B cell (primary cell): ENCODE measurements at regions not wholly inside any gene's neighbourhood (a gene's known extent, or its start where the extent isn't known, plus 50 kb on each side); places are given as distances from the start of the nearest gene placed in this dataset.

Experiments
- ATAC-seq: fragments of 200-7000 bp; cut with Tn5 transposase; one replicate; pipeline ENCODE4 v1.10.0; 2021; ENCODE audit warnings: low read depth, mild to moderate bottlenecking, moderate number of reproducible peaks, moderate library complexity
- CTCF ChIA-PET: fragments of 350-600 bp; sonication (Branson Sonifier 250); formaldehyde crosslinking; loops from one replicate; lab custom pipeline; 2021; ENCODE audit warnings: antibody characterized with exemption, inconsistent platforms; lab: Charles Lee
- POLR2A ChIA-PET: fragments of 350-600 bp; sonication (Branson Sonifier 250); formaldehyde crosslinking; loops from one replicate; lab custom pipeline; 2021; ENCODE audit warnings: antibody characterized with exemption; lab: Charles Lee
- DNase-seq: peaks from one replicate; pipeline ENCODE4 v3.0.0; 2013
- H2AFZ ChIP-seq: 2 replicates; pipeline ENCODE4 v1.6.1; 2012; ENCODE audit warnings: mild to moderate bottlenecking, low read depth, low read length; ENCODE audit not compliant: insufficient read depth, poor library complexity, severe bottlenecking
- H3K27ac ChIP-seq, 2 donors: 1 replicate in 1 of 2; 2 replicates in 1 of 2; pipeline ENCODE4 v1.5.1; 2012 to 2013; ENCODE audit warnings: low read length in 2 of 2, mild to moderate bottlenecking in 2 of 2, moderate library complexity in 1 of 2
- H3K27me3 ChIP-seq, 4 experiments: fragments of 200-600 bp in 1 of 4; sonication (generic) in 1 of 4; replicated peaks in 1 of 4; 1 replicate in 2 of 4; 2 replicates in 2 of 4; pipeline versions ENCODE4 v1.6.1 to v1.7.0; 2013 to 2016; ENCODE audit warnings: low read length in 3 of 4, mild to moderate bottlenecking in 2 of 4, mixed read lengths in 1 of 4, moderate library complexity in 1 of 4; ENCODE audit not compliant: insufficient read depth in 4 of 4, control insufficient read depth in 3 of 4; ENCODE audit errors: control extremely low read depth in 1 of 4
- H3K36me3 ChIP-seq, 2 experiments: replicated peaks in 1 of 2; 1 replicate in 1 of 2; 2 replicates in 1 of 2; pipeline versions ENCODE4 v1.6.1 to v1.7.1; 2013; ENCODE audit warnings: low read length in 1 of 2; ENCODE audit not compliant: insufficient read depth in 2 of 2, control insufficient read depth in 1 of 2; ENCODE audit errors: control extremely low read depth in 1 of 2, extremely low read depth in 1 of 2
- H3K4me1 ChIP-seq, 2 donors: fragments of 200-600 bp in 1 of 2; sonication (generic) in 1 of 2; 1 replicate in 1 of 2; 2 replicates in 1 of 2; pipeline versions ENCODE4 v1.5.1 to v1.6.1; 2013 to 2017; ENCODE audit warnings: low read length in 2 of 2; ENCODE audit not compliant: control insufficient read depth in 2 of 2, insufficient read depth in 2 of 2
- H3K4me2 ChIP-seq: replicated peaks from 2 replicates; pipeline ENCODE3; 2012; ENCODE audit warnings: mild to moderate bottlenecking, low read depth, low read length; ENCODE audit not compliant: poor library complexity, severe bottlenecking
- H3K4me3 ChIP-seq, 5 experiments: fragments of 200-600 bp in 1 of 5; sonication (generic) in 1 of 5; 1 replicate in 3 of 5; 2 replicates in 2 of 5; pipeline versions ENCODE4 v1.5.1 to v1.7.0; 2011 to 2016; ENCODE audit warnings: low read length in 4 of 5, mild to moderate bottlenecking in 4 of 5, low read depth in 2 of 5, control low read depth in 1 of 5, moderate library complexity in 1 of 5; ENCODE audit not compliant: insufficient read depth in 1 of 5; ENCODE audit errors: control extremely low read depth in 1 of 5, extremely low read depth in 1 of 5
- H3K79me2 ChIP-seq: fragments of 200-600 bp; sonication (generic); one replicate; pipeline ENCODE4 v1.6.0; 2016; ENCODE audit warnings: low read length; ENCODE audit not compliant: control insufficient read depth, insufficient read depth
- H3K9ac ChIP-seq: fragments of 200-600 bp; sonication (generic); 2 replicates; pipeline ENCODE4 v1.6.1; 2017; ENCODE audit warnings: mild to moderate bottlenecking, low read length, moderate library complexity
- H3K9me3 ChIP-seq, 3 donors: one replicate each; pipeline versions ENCODE4 v1.6.1 to v1.7.1; 2013; ENCODE audit warnings: low read length in 2 of 3; ENCODE audit not compliant: control insufficient read depth in 2 of 3, insufficient read depth in 1 of 3; ENCODE audit errors: control extremely low read depth in 1 of 3
- H4K20me1 ChIP-seq: 2 replicates; pipeline ENCODE4 v1.6.0; 2012; ENCODE audit warnings: mild to moderate bottlenecking, low read length; ENCODE audit not compliant: insufficient read depth, control insufficient read depth, poor library complexity, severe bottlenecking
- H3K27ac Mint-ChIP-seq: one replicate; pipeline ENCODE4 v1.8.0; 2021; ENCODE audit warnings: mixed read lengths
- H3K27me3 Mint-ChIP-seq: one replicate; pipeline ENCODE4 v1.8.0; 2021; ENCODE audit warnings: mixed read lengths
- H3K4me1 Mint-ChIP-seq: one replicate; pipeline ENCODE4 v1.8.0; 2021; ENCODE audit warnings: mixed read lengths
- H3K4me3 Mint-ChIP-seq: one replicate; pipeline ENCODE4 v1.8.0; 2021; ENCODE audit warnings: mixed read lengths
- H3K9me3 Mint-ChIP-seq: one replicate; pipeline ENCODE4 v1.8.0; 2022; ENCODE audit warnings: mixed read lengths; ENCODE audit not compliant: insufficient read depth
- CTCF ChIP-seq: fragments of 200-600 bp; IDR thresholded peaks from one replicate; pipeline ENCODE4 v1.8.0; 2022; ENCODE audit warnings: antibody characterized with exemption, mild to moderate bottlenecking
- EZH2 ChIP-seq: IDR thresholded peaks from 2 replicates; pipeline ENCODE4 v1.6.1; 2012; ENCODE audit warnings: borderline replicate concordance, low read depth, mild to moderate bottlenecking, moderate library complexity, low read length; ENCODE audit not compliant: insufficient read depth, poor library complexity, severe bottlenecking
- WGBS: methylation state at CpG from one replicate; pipeline ENCODE4 v1.1.5; 2013; ENCODE audit warnings: missing lambda C conversion rate; ENCODE audit not compliant: insufficient coverage; 5-methylcytosine and 5-hydroxymethylcytosine counted together
- intact Hi-C: fragments of 100-400 bp; cut with micrococcal nuclease; formaldehyde crosslinking; loops from one replicate; pipeline ENCODE4 v1.10.0; 2022

DNA sequence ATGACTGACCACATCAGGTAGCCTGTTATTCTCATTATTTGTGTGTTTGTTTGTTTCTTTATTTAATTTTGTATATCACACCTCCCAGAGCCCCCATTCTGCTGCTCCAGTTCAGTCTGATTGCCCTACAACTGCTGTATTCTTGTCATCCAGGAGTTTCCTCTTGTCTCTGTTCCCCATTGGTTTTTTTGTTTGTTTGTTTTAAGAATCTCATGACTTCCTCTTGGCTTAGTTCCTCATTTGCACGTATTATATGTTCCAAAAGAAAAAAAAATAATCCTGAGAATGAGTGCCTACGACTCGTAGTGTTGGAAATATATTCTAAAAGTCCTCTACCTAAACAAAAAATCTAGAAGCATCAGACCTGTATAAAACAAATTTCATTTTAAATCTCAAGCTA lies 142.3 kb upstream of the SLIT2 start:
- WGBS = no CpG with 5 or more reads among the region's 3 CpGs

DNA sequence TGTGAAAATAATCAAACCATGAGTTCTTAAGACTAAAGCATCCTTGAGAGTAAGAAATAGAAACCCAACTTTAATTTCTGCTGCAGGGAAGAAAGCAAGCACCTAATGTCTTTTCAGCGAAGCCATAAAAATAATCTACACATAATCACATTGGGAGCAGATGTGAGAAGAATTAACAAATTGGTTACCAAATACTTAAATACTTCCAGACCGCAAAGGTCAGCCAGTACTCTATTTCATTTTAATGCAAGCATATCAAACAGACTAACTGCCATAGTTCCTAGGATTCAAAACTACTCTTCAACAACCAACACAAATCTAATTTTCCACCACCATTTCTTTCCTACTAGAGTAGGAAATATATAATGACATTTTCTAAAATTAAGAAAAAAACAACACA lies 144.8 kb upstream of the SLIT2 start:
- no peak overlapping the region for H2AFZ ChIP-seq
- WGBS = no CpG with 5 or more reads among the region's 2 CpGs
- Mint-ChIP-seq H3K9me3 (peaks cover 2% of the 10 kb centered on the region), H3K27ac (no peak overlapping the region), H3K4me3 (no peak overlapping the region), H3K27me3 (no peaks in the 10 kb centered on the region), H3K4me1 (no peaks in the 10 kb centered on the region)
- H3K9me3 ChIP-seq = no peaks in the 10 kb centered on the region
- no peak overlapping the region for H3K27ac ChIP-seq
- CTCF ChIA-PET = no interaction called here
- DNase-seq (no peak), ATAC-seq (no peak)
- no peak overlapping the region for H3K4me3 ChIP-seq
- H3K4me1 ChIP-seq = no peaks in the 10 kb centered on the region
- TF ChIP-seq EZH2 = no peak
- no peak for TF ChIP-seq CTCF
- intact Hi-C loops = no loop called here
- POLR2A ChIA-PET = no interaction called here
- no peaks in the 10 kb centered on the region for H4K20me1 ChIP-seq
- H3K27me3 ChIP-seq = no peaks in the 10 kb centered on the region
- H3K36me3 ChIP-seq = no peaks in the 10 kb centered on the region
- H3K4me2 ChIP-seq = no peak overlapping the region
- H3K9ac ChIP-seq = no peak overlapping the region
- no peaks in the 10 kb centered on the region for H3K79me2 ChIP-seq

More for the DNA sequence above, 142.3 kb upstream of the SLIT2 start:
- no peak overlapping the region for H3K4me3 ChIP-seq
- H4K20me1 ChIP-seq = no peaks in the 10 kb centered on the region
- H3K4me1 ChIP-seq = no peaks in the 10 kb centered on the region
- H3K4me3 Mint-ChIP-seq = no peak overlapping the region
- ChIA-PET CTCF (no interaction called here), POLR2A (no interaction called here)
- no peak overlapping the region for H2AFZ ChIP-seq
- H3K4me2 ChIP-seq = no peak overlapping the region
- intact Hi-C loops = no loop called here
- H3K9ac ChIP-seq = no peak overlapping the region
- no peaks in the 10 kb centered on the region for H3K27me3 Mint-ChIP-seq
- peaks cover 0 to 4% (median 0%) of the 10 kb centered on the region in 3 donors for H3K9me3 ChIP-seq
- no peak overlapping the region for H3K27ac ChIP-seq
- DNase-seq = no peak
- no peaks in the 10 kb centered on the region for H3K36me3 ChIP-seq
- ATAC-seq = no peak
- H3K79me2 ChIP-seq = no peaks in the 10 kb centered on the region
- no peaks in the 10 kb centered on the region for H3K27me3 ChIP-seq
- no peak for TF ChIP-seq EZH2
- no peak for TF ChIP-seq CTCF
- no peak overlapping the region for H3K27ac Mint-ChIP-seq
- H3K9me3 Mint-ChIP-seq = peaks cover 4% of the 10 kb centered on the region
- H3K4me1 Mint-ChIP-seq = no peaks in the 10 kb centered on the region
